ENCODE measurements at regions not wholly inside any gene's neighbourhood (a gene's known extent, or its start where the extent isn't known, plus 50 kb on each side); places are given as distances from the start of the nearest gene placed in this dataset.

DNA sequence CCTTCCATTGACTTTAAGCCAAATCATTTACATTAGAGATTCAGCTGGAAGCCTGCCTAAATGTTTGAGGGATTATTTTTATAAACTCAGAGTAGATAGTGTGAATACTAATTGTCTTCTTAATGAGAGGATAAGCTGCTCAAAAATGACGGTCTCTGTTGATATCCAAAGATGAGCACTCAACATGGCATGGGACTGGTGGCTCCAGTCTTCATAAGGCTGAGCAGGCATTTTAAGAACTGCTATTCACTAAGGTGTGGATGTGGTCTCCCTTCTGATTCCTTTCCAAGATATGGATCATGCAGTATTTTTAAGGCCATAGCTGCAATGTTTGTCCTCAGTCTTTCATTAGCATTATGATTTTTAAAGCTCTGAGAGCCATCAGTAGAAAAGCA lies 377.5 kb upstream of the RIOK2 start:
- no peak for TF ChIP-seq POLR2A (IDR thresholded peaks at IDR 0.05)
- TF ChIP-seq, protein P1, sequence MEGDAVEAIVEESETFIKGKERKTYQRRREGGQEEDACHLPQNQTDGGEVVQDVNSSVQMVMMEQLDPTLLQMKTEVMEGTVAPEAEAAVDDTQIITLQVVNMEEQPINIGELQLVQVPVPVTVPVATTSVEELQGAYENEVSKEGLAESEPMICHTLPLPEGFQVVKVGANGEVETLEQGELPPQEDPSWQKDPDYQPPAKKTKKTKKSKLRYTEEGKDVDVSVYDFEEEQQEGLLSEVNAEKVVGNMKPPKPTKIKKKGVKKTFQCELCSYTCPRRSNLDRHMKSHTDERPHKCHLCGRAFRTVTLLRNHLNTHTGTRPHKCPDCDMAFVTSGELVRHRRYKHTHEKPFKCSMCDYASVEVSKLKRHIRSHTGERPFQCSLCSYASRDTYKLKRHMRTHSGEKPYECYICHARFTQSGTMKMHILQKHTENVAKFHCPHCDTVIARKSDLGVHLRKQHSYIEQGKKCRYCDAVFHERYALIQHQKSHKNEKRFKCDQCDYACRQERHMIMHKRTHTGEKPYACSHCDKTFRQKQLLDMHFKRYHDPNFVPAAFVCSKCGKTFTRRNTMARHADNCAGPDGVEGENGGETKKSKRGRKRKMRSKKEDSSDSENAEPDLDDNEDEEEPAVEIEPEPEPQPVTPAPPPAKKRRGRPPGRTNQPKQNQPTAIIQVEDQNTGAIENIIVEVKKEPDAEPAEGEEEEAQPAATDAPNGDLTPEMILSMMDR (IDR thresholded peaks at IDR 0.05) = no peak
